ENCODE measurements at regions not wholly inside any gene's neighbourhood (a gene's known extent, or its start where the extent isn't known, plus 50 kb on each side); places are given as distances from the start of the nearest gene placed in this dataset.

DNA sequence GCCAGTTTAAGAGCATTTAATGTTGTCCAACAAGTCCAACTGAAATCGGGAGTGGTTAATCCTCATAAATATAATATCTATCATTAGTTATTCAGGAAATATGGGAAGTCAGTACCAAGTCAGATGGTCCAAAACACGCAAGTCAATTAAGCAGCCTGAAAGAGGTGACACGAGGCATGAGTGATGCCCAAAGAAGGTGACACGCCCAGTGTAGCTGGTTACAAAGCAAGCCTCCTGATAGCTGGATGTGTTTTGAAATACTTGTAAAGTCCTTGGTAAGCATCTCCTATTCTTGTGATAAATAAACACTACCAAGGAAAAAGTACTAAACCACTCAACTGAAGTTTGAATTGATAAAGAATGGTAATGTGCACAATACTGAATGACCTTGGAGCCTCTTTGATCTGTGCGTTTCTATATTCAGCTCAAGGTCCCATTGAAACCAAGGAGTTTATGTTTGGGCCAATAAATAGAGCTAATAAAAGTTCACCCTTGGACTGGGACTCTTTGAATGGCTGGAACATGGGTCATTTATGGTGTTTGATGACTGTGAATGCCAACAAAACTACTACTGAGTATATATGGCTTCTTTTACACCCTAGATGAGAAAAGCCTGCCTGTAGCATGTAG, 93.2 kb upstream of the KLF3 start:
- no peak overlapping the region for H3K4me2 ChIP-seq (ENCODE audit: low read depth, low read length, poor library complexity, severe bottlenecking)
- TF ChIP-seq, protein P1, sequence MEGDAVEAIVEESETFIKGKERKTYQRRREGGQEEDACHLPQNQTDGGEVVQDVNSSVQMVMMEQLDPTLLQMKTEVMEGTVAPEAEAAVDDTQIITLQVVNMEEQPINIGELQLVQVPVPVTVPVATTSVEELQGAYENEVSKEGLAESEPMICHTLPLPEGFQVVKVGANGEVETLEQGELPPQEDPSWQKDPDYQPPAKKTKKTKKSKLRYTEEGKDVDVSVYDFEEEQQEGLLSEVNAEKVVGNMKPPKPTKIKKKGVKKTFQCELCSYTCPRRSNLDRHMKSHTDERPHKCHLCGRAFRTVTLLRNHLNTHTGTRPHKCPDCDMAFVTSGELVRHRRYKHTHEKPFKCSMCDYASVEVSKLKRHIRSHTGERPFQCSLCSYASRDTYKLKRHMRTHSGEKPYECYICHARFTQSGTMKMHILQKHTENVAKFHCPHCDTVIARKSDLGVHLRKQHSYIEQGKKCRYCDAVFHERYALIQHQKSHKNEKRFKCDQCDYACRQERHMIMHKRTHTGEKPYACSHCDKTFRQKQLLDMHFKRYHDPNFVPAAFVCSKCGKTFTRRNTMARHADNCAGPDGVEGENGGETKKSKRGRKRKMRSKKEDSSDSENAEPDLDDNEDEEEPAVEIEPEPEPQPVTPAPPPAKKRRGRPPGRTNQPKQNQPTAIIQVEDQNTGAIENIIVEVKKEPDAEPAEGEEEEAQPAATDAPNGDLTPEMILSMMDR (IDR thresholded peaks at IDR 0.05; ENCODE audit: insufficient read depth, low read length, poor library complexity, severe bottlenecking), result no peak
- TF ChIP-seq EZH2phosphoT487 (conservative IDR thresholded peaks at IDR 0.05; ENCODE audit: low read length), result no peak
- H3K9me2 ChIP-seq (replicated peaks; ENCODE audit: insufficient read depth, low read length), result no peaks in the 10 kb centered on the region; the same call in 1 of the 2 replicates
- no peak overlapping the region for H3K27ac ChIP-seq (ENCODE audit: low read depth, low read length)
- H3K79me2 ChIP-seq (ENCODE audit: insufficient read depth, low read length), result no peaks in the 10 kb centered on the region
- H3K27me3 ChIP-seq (ENCODE audit: low read length), result peaks cover 3% of the 10 kb centered on the region; the same call in 1 of the 2 replicates
- H2AFZ ChIP-seq (ENCODE audit: low read depth, low read length, severe bottlenecking), result no peak overlapping the region
- H3F3A ChIP-seq (ENCODE audit: insufficient read depth), result no peaks in the 10 kb centered on the region
- no peak overlapping the region for H3K4me3 ChIP-seq (ENCODE audit: insufficient read depth, low read length, poor library complexity, severe bottlenecking)
- no peak overlapping the region for H3K9ac ChIP-seq (ENCODE audit: low read length)
- H4K20me1 ChIP-seq (ENCODE audit: low read depth, low read length), result no peaks in the 10 kb centered on the region
- no peaks in the 10 kb centered on the region for H3K9me3 ChIP-seq (ENCODE audit: insufficient read depth, low read length)
- H3K36me3 ChIP-seq (ENCODE audit: low read length), result no peaks in the 10 kb centered on the region

DNA sequence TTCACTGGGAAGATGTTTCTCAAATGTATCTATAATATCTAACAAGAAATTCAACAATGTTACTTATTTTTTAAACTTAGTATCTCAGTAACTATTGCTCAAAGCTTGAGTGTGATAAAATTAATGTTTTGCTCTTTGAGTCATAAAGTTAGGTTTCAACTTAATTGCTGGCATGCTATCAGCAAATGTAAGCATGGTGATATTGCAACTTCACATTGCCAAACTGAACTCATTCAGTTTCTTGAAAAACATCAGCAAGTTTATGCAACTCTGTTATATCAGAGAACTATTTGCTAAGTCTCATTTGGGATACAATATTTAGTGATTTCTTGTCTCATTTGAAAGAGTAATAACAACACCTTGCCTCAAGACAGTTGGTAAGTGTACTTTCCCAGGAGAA, 91.2 kb upstream of the KLF3 start:
- H3K4me3 ChIP-seq (ENCODE audit: insufficient read depth, low read length, poor library complexity, severe bottlenecking), result no peak overlapping the region
- no peaks in the 10 kb centered on the region for H3F3A ChIP-seq (ENCODE audit: insufficient read depth)
- no peaks in the 10 kb centered on the region for H3K79me2 ChIP-seq (ENCODE audit: insufficient read depth, low read length)
- no peak overlapping the region for H2AFZ ChIP-seq (ENCODE audit: low read depth, low read length, severe bottlenecking)
- H3K9me2 ChIP-seq (replicated peaks; ENCODE audit: insufficient read depth, low read length), result no peaks in the 10 kb centered on the region; the same call in 1 of the 2 replicates
- H3K4me2 ChIP-seq (ENCODE audit: low read depth, low read length, poor library complexity, severe bottlenecking), result no peak overlapping the region
- peaks cover 3% of the 10 kb centered on the region; the same call in 1 of the 2 replicates for H3K27me3 ChIP-seq (ENCODE audit: low read length)
- H3K9me3 ChIP-seq (ENCODE audit: insufficient read depth, low read length), result no peaks in the 10 kb centered on the region
- TF ChIP-seq, protein P1 (IDR thresholded peaks at IDR 0.05; ENCODE audit: insufficient read depth, low read length, poor library complexity, severe bottlenecking), result no peak
- TF ChIP-seq EZH2phosphoT487 (conservative IDR thresholded peaks at IDR 0.05; ENCODE audit: low read length), result no peak
- no peak overlapping the region for H3K9ac ChIP-seq (ENCODE audit: low read length)
- no peaks in the 10 kb centered on the region for H4K20me1 ChIP-seq (ENCODE audit: low read depth, low read length)
- no peaks in the 10 kb centered on the region for H3K36me3 ChIP-seq (ENCODE audit: low read length)
- H3K27ac ChIP-seq (ENCODE audit: low read depth, low read length), result no peak overlapping the region

DNA sequence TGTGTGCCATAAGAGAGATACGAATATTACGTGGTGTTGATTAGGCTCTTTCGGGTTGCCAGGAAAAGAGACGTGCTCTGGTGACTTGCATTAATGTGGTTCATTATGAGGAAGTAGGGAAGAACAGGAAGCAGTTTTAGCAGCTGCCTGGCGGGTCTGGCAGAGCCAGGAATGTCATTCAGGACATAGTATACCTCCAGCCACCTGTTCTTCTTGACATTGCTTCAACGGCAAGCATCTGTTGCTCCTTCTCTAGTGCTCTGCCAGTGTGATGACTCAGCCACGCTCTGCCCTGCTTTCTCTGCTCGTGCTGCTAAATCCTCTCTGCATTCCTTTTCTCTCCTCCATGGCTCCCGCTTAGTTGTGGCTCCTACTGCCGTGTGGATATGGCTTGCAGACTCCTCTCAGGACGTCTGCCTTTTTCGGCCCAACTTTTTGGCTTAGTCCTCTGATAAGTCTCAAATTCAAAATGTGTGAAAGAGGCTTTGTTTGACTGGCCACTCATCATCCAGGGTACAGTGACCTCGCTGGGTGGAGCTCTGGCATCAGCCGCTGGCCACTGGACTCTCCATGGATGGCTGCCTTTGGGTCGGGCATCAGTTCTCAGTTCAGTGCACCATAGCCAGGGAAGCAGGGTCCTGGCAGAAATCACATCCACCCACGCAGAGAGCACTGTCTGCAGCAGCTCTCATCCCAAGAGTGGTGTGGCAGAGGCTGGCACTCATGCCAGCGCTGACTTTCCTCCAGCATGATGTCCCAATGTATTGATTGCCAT, 89.3 kb upstream of the KLF3 start:
- Histone ChIP-seq H3K4me2 (ENCODE audit: low read depth, low read length, poor library complexity, severe bottlenecking) (no peak overlapping the region), H3K9me3 (ENCODE audit: insufficient read depth, low read length) (no peaks in the 10 kb centered on the region), H2AFZ (ENCODE audit: low read depth, low read length, severe bottlenecking) (no peak overlapping the region), H3K9ac (ENCODE audit: low read length) (no peak overlapping the region), H3K4me3 (ENCODE audit: insufficient read depth, low read length, poor library complexity, severe bottlenecking) (no peak overlapping the region), H3K27me3 (ENCODE audit: low read length) (peaks cover 3% of the 10 kb centered on the region; the same call in 1 of the 2 replicates), H3K79me2 (ENCODE audit: insufficient read depth, low read length) (no peaks in the 10 kb centered on the region), H3K27ac (ENCODE audit: low read depth, low read length) (no peak overlapping the region), H3K36me3 (ENCODE audit: low read length) (no peaks in the 10 kb centered on the region), H3K9me2 (replicated peaks; ENCODE audit: insufficient read depth, low read length) (no peaks in the 10 kb centered on the region), H4K20me1 (ENCODE audit: low read depth, low read length) (no peaks in the 10 kb centered on the region), H3F3A (ENCODE audit: insufficient read depth) (no peaks in the 10 kb centered on the region)
- no peak for TF ChIP-seq EZH2phosphoT487 (conservative IDR thresholded peaks at IDR 0.05; ENCODE audit: low read length)
- TF ChIP-seq, protein P1 (IDR thresholded peaks at IDR 0.05; ENCODE audit: insufficient read depth, low read length, poor library complexity, severe bottlenecking), result no peak

Data from SU-DHL-6 (cell line).